Inflammatory macrophage treated with lipopolysaccharide for 1 hour (primary cell): ENCODE measurements at regions not wholly inside any gene's neighbourhood (a gene's known extent, or its start where the extent isn't known, plus 50 kb on each side); places are given as distances from the start of the nearest gene placed in this dataset.
"Not testable (repeated sequence)": the region's sequence is repeated elsewhere in the genome, so short reads cannot be mapped to it uniquely, and the experiment has no call there.

ENCODE experiments used
- DNase-seq, 2 donors: peaks; one replicate each; pipeline ENCODE4 v3.0.0-alpha.2; 2020 to 2022

DNA sequence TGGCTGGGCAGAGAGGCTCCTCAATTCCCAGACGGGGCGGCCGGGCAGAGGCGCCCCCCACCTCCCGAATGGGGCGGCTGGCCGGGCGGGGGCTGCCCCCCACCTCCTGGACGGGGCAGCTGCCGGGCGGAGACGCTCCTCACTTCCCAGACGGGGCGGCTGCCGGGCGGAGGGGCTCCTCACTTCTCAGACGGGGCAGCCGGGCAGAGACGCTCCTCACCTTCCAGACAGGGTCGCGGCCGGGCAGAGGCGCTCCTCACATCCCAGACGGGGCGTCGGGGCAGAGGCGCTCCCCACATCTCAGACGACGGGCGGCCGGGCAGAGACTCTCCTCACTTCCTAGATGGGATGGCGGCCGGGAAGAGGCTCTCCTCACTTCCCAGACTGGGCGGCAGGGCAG lies 214.1 kb downstream of the SOX2 start:
- DNase-seq = not testable (repeated sequence)

DNA sequence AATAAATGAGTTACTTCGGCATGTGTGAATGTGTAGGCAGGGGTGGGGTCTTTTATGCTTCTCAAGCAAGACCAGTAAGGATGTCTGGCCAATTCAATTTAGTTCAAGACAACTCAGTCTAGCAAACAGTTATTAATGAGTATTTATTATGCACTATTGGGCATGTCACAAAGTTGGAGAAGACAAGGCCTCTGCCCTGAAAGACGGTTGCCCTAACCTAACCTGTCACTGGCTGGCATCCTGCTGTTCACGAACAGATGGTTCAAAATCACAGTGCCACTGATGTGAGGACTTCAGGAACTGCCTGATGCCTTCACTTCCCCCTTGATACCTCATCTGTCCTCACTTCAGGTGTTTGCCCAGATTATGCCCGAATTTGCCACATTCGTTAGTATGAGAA lies 217.8 kb downstream of the SOX2 start:
- no peak for DNase-seq

DNA sequence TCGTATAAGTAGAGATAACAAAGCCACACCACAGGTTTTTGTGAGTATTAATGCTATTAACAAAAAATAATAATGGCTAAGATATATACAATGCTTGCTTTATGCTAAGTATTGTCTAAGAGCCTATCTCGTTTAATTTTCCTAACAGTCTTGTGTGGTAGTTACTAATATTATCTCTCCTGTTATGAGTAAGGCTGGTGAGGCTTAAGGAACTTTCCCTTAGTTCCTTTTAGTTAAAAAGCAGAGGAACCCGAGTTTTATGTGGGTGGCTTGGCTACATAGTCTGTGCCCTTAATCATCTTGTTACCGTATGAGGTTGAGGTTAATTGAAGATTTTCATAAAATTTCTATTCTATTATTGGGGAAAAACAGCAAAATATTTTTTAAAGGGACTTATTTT lies 218.4 kb downstream of the SOX2 start:
- DNase-seq = no peak

DNA sequence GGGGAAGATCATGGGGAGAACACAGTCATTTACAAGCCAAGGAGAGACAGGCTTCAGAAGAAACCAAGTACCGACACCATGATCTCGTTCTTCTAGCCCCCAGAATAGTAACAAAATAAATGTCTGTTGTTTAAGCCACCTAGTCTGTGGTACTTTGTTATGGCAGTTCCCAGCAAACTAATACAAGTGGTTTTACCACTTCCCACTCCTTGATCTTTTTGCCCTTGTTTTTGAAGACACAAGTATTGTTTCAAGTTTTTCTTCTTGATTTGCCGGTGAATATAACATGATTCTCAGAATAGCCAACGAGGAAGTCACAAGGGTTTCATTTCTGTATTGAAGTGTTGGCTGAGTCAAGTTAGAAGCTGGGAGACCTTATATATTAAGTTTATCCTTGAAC lies 220.3 kb downstream of the SOX2 start:
- no peak for DNase-seq

DNA sequence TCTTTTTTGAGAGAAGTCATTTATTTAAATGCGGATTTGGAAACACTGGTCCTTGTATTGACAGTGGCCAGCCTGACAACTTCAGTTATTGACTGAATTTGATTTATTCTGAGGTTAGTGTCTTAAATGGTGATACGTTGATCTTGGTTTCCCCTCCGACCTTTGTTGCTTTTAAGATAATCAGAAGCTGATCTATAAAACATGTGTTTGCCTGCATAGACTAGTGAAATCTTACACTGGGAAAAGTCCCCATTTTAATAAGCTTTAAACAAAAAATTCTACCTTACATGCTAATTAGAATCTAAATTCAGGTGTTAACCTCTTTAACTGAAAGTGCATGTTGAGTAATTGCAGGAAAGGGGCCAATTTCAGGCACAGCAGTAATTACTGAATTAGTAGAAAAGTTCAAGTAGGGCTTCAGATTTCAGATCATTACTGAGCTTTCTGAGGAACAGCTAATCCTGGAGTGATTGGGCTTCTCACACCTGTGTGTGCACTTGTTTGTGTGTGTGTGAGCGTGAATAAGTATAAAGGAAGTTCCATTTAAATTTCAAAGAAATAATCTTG lies 221.4 kb downstream of the SOX2 start:
- no peak for DNase-seq

DNA sequence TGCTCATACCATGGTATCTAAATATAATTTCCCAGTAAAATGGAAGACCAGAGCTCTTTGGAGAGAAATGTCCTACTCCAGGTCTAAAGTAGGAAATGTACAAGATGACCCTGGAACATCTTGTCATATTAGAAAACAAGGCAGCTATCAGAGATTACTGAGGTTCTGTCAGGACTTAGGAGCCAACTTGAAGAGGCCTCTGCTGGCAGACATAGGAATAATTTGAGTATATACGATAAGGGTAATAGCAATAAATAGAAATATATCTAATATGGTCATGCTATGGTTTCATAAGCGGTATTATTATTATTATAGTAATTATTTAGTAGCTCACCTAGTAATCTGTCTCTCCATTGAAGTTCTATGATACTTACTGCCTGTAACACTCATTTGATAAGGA lies 224.2 kb downstream of the SOX2 start:
- DNase-seq = no peak

DNA sequence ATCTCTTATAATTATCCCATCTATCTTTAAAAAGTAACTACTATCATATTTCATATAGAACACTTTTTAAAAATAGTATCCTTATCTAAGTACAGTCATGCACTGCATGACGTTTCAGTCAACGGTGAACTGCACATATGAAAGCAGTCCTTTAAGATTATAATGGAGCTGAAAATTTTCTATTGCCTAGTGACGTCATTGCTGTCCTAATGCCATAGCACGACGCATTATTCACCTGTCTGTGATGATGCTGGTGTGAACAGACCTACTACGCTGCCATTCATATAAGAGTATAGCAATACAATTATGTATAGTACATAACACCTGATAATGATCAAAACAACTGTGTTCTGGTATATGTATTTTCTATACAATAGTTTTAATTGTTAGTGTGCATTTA lies 225.0 kb downstream of the SOX2 start:
- DNase-seq = no peak

DNA sequence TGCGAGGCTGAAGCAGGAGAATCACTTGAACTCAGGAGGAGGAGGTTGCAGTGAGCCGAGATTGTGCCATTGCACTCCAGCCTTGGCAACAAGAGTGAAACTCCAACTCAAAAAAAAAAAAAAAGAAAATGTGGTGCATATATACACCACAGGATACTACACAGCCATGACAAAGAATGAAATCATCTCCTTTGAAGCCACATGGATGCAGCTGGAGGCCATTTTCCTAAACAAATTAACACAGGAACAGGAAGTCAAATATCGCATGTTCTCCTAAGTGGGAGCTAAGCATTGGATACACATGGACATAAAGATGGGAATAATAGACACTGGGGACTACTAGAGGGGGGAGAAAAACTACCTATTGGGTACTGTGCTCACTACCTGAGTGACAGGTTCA lies 226.9 kb downstream of the SOX2 start:
- DNase-seq = not testable (repeated sequence)

DNA sequence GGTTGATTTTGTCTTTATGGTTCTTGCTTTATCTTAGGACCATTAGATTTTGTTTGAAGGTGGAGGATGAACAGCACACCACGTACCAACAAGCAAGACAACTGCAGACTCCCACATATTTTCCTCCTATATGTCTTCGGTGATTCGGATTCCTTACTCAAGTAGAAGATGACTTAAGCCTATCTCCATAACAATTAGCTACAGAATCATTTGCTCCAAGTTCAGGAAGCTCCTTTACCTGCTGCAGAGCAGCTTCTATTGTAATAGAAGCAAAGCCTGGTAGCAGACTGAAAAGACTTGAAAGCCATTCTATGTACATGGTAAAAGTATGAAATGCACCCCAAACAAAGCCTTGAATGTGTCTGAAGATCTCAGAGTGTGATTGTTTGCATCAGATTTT lies 229.0 kb downstream of the SOX2 start:
- no peak for DNase-seq

DNA sequence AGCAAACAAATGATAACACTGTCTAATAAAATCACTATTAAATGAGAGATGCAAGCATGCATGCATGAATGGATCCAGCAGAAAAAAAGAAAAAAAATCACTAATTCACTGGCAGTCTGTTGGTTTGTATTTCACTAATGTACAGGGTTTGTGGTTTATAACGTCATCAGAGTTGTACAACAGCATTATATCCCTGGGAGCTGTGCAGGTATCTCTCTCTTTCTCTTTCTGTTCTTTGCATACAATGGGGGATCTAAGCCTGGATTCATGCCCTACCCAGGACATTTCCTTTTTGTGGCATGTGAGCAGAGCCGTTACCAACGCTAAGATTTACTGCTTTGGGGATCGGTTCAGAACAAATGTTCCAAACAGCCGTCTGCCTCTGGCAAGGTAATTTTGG lies 229.5 kb downstream of the SOX2 start:
- DNase-seq = no peak

DNA sequence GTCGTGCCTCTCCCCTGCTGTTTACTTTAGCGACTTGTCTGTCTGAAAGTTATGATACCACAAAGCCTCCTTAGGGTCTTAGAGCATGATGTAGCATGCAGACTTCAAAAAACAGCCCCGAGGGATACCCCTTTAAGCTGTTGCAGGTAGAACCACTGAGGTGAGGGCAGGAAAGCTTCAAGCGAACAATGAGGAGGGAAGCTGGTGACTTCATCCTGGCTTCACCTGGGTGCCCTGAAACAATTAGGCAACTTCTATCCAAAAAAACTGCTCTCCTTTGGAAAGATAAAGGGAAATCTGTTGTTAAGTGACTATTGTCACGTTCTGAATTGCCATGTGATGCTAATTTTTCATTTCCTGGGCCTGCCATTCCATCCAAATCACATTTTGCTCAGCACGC lies 231.6 kb downstream of the SOX2 start:
- no peak for DNase-seq

DNA sequence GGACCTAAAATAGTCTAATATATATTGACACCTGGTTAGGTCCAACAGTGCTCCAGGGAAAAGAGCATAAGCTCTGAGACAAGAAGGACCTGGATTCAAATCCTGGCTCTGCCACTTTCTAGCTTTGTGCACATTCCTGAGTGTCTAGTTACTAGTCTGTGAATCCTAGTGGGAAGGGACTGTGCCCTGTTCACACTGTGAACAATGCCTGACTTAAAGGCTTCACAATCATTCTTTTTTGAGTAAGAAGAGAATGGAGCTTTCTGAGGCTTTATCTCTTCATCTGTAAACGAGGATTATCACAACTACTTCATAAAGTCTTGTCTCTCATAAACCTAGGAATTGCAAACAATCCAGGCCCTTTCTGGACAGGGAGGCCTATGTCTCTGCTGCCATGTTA lies 235.9 kb downstream of the SOX2 start:
- DNase-seq = no peak

DNA sequence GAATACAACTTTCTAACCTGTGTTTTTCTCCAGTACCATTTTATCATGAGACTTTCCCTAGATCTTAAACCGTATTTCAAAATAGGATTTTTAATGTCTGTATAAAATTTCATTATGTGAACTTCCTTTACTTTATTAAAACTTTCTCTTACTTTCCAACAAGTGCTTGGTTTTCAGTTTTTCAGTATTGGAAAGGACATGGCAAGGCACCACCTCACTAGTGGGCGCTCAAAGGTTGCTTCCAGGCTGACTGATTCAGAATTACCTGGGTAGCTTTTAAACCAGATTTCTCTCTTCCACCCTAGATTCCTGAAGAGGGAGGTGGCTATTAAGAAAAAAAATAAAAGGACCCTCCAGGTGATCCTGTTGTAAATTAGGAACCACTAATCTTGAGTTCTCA lies 236.6 kb downstream of the SOX2 start:
- DNase-seq = no peak

DNA sequence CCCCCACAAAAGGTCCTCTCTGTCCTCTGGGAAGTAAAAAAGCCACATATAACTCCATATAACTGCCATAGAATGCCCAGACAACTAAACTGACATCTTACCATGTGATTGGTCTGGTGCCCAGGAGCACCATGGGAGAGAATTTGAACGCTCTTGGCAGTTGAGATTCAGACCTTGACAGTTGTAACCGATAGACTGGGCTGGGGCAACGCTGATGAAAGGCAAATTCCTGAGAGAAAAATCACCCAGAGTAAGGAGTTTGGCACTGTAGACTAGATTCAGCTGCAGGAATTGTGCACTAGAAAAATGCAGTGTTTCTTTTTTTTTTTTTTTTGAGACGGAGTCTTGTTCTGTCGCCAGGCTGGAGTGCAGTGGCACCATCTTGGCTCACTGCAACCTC lies 240.5 kb downstream of the SOX2 start:
- DNase-seq = no peak

DNA sequence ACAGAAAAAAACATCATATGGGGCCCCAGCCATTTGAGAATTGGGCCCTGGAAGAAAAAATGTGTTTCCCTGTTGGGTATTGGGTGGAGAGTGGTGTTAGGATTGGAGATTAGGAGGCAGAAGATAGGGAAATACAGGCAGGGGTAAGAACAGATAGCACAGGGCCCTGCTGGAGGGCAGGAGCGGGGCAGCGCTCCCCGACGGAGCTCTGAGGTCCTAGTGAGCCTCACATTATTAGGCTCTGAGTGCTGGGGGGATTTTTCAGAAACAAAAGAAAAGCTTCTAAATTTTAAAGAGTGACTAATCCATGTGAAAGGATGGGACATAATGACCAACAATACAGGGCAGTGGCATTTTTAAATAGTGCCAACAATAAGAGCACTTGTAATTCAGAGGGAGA lies 241.2 kb downstream of the SOX2 start:
- no peak for DNase-seq

DNA sequence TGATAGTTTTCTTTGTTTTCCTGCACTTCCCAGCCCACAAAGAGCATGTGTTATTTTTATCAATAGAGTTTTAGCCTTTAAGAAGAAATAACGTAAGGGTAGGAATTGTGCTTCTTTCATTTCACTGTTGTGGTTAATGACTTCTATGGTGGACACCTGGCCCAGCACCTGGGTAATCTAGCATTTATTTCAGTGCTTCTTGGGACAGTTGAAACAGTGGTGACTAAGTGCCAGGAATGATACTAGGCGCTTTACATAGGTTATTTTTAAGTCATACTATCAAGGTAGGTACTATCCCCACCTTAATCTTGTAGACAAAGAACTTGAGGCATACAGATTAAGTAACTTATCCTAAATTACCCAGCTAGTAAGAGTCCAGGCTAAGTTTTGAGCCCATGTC lies 243.8 kb downstream of the SOX2 start:
- DNase-seq = no peak

DNA sequence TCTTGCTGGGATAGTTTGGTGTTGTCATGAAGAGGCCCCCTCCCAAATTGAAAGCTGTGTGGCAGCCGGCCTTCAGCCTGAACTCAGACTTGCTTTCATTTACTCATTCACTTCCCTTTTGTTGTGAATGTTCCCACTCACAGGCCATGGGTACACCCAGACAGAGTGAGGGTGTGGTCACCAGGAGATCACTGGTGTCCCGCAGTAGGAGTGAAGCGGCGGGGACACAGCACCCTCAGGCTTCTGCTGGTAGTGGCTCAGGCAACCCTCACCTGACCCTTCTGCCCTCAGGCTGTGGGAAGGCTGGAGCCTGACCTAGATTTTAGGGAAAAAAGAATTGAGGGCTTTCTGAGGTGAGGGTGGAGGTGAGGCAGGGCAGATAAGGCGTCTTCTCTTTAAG lies 244.4 kb downstream of the SOX2 start:
- DNase-seq = no peak

DNA sequence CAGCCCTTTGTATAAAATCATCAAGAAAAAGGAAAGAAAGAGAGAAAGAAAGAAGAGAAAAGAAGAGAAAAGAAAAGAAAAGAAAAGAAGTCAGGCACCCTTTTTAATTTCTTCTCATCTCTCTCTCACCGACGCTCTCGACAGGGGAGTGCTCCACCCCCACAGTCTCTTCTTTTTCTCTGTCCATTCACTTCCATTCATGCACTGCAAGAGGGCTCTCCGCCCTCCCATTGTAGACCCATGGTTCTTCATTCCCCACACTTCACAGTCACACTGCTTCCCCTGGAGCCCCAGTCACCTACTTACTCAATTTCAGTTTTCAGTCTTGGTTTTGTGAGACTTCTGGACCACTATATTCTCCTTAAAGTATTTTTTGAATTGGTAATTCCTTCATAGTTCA lies 254.7 kb downstream of the SOX2 start:
- no peak for DNase-seq

DNA sequence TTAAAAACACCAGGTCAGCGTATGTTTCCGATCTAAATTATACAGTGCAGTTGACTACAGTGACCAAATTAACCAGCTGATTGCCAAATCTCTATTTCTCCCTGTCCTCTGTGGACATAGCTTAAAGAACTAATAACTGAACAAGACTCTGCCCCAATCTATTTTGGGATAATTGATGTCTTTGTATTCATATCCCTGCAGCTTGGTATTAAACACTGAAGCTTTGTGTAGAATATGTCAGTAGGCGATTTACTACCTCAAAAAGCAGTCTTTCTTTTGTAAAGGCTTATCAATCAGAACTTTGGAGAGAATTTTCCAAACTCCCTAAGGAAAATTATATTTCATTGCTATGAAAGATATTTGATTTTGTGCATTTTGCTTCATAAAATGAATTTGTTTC lies 258.2 kb downstream of the SOX2 start:
- no peak for DNase-seq

DNA sequence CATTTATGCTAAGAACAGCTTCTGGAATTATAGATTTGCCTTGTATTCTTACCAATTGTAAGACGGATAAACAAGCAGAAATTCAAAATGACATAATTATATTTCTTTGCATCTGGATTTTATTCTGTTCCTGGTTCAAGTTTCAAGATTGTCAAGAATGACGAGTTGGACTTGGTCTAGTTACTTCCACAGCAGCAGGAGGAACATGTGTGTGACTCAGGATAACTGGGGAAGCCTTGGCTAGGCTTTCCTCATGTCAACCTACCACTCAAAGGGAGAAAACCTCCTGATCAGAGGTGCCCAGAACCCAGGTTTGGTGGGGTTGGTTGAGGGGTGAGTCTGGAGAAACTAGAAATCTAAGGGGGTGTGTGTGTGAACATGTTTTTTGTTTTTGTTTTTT lies 259.7 kb downstream of the SOX2 start:
- DNase-seq = no peak

DNA sequence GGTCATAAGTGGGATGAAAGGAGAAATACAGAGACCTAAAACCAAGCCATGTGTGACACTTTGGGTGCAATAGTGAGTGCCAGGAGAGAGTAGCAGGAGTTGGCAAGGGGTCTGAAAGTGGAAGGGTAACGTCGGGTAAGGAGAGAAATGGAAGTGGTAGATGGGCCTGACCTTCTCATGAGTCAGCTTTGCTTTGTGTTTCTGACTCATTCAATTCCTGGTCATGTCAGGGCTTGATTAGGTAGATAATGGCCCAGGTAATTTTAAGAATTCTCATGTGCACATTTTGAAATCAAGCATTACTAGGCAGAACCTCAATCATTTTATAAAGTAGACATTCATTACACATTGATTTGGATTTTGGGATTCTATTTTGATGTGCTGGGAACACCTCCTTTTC lies 262.5 kb downstream of the SOX2 start:
- DNase-seq = no peak

DNA sequence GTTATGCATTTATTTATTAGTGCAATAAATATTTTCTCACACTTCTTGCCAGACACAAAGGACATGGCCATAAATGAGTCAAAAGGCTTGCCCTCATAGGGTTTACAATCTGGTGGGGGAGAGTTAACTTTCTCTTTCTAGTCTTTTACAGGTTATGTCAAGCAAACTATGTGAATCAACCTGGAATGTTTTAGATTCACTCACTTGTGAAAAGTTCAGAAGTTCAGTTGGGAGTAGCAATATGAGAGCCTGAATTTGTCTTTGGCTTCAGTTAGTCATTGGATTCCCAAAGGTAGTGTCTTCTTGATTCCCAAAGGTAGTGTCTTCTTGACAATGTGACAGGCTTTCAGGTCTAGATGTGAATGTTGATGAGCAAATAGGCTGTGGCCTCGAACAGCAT lies 264.8 kb downstream of the SOX2 start:
- DNase-seq = no peak

DNA sequence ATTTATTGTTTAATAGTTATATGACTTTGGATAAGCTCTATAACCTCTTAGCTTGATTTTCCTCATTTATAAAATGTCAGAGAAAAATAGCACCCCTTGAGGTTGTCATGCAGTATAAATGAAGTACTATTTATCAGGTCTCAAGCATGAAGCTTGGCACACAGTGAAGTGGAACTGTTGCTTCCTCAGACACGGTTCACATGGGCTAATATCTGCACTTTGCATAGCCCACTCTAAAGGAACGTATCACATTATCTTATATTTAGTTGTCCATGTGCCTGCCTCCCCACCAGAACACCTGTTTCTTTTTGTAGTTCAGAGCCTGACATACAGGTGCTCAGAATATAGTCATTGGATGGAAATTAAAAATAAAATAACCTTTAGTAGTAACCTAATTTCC lies 273.7 kb downstream of the SOX2 start:
- no peak for DNase-seq

DNA sequence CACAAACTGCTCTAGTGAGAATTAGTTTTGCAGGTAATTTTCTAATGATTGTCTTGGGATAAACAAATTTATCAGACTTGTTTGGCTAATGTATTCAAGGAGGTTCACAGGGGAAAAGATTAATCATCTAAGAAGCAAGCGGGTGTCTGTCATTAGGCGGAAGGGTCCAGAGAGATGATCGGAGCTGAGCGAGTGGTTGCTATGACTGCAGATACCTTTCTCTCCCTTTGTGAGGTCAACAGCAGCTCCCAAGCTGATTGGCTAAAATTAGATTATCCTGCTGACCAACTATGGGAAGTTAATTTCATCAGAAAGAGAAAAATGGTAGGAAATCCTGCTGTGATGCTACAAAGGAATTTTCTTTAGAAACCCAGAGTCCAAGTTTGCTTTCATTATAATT lies 276.0 kb downstream of the SOX2 start:
- DNase-seq = no peak

DNA sequence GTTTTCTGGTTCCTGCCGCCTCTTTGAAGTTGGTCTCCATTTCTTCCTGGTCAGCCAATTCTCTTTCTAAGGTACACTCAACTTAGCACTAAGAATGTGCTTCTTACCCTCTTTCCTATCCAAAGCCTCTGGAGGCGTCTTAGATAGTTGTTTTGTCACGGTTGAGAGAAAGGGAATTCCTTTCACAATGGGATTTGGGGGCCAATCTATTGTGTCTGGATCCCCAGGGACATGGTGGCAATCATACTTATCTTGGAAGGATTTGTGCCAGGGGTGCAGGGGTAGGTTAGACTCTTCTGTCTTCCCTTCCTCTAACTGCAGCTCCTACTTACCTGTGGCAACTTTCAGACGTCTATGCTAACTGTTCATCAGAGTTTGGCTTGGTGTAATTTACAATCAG lies 287.1 kb downstream of the SOX2 start:
- no peak for DNase-seq

DNA sequence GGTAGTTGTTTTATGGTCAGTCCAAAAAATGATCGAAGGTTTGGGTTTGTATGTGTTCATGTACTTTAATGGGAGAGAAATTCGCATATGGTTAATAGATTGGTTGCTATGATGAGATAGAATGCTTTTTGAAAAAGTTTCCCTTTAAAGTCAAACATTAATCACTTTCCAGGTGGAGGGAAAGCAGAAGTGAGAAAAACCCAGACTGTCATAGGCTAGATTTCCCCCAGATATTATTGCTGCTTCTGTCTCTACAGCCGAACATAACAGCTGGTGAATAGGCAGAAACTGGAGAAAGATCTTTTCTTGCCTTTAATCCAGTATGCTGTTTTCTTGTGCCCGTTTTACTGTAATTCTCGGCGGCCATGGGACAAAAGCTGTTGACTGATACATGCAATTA lies 287.6 kb downstream of the SOX2 start:
- DNase-seq = no peak
